ENCODE measurements at regions not wholly inside any gene's neighbourhood (a gene's known extent, or its start where the extent isn't known, plus 50 kb on each side); places are given as distances from the start of the nearest gene placed in this dataset.

GRCh38 chr6:19041906-19042305 is 654.8 kb downstream of the RNF144B start:
- TF ChIP-seq MAX (IDR thresholded peaks at IDR 0.05; ENCODE audit: low read depth, low read length), result no peak
- no peak for TF ChIP-seq CTCF (IDR thresholded peaks at IDR 0.05; ENCODE audit: low read depth, low read length)
- TF ChIP-seq POLR2A (IDR thresholded peaks at IDR 0.05; ENCODE audit: extremely low read depth, insufficient read length), result no peak
- TF ChIP-seq MYC (IDR thresholded peaks at IDR 0.05; ENCODE audit: low read depth, low read length), result no peak
